Heart right ventricle (tissue), 16 donors: ENCODE measurements at regions not wholly inside any gene's neighbourhood (a gene's known extent, or its start where the extent isn't known, plus 50 kb on each side); places are given as distances from the start of the nearest gene placed in this dataset.

ENCODE experiments used
- ATAC-seq, 8 donors: fragments of 200-7000 bp; cut with Tn5 transposase; one replicate each; pipeline ENCODE4 v1.9.1; 2020; ENCODE audit warnings: mild to moderate bottlenecking in 8 of 8, moderate library complexity in 8 of 8, moderate number of reproducible peaks in 1 of 8
- DNase-seq, 2 donors: peaks; one replicate each; pipeline ENCODE4 v3.0.0-alpha.2; 2020
- H3K27ac ChIP-seq, 10 donors: fragments of 200-600 bp; sonication (generic) in 2 of 10; one replicate each; pipeline versions ENCODE4 v1.5.0 to v1.8.0; 2020 to 2022; ENCODE audit warnings: mild to moderate bottlenecking in 3 of 10
- H3K27me3 ChIP-seq, 7 donors: fragments of 200-600 bp; one replicate each; pipeline ENCODE4 v1.8.0; 2021 to 2022; ENCODE audit warnings: mild to moderate bottlenecking in 2 of 7
- H3K36me3 ChIP-seq, 9 donors: fragments of 200-600 bp; sonication (generic) in 1 of 9; one replicate each; pipeline versions ENCODE4 v1.5.0 to v1.8.0; 2020 to 2022; ENCODE audit warnings: mild to moderate bottlenecking in 2 of 9
- H3K4me1 ChIP-seq, 9 donors: fragments of 200-600 bp; sonication (generic) in 1 of 9; one replicate each; pipeline versions ENCODE4 v1.5.0 to v1.8.0; 2020 to 2022; ENCODE audit warnings: mild to moderate bottlenecking in 4 of 9
- H3K4me3 ChIP-seq, 10 donors: fragments of 200-600 bp; sonication (generic) in 2 of 10; one replicate each; pipeline versions ENCODE4 v1.5.0 to v1.8.0; 2020 to 2022; ENCODE audit warnings: mild to moderate bottlenecking in 7 of 10, moderate library complexity in 2 of 10
- H3K9me3 ChIP-seq, 11 donors: fragments of 200-600 bp in 10 of 11; sonication (generic) in 2 of 11; one replicate each; pipeline versions ENCODE4 v1.5.0 to v1.8.0; 2013 to 2022; ENCODE audit warnings: mild to moderate bottlenecking in 2 of 11, control low read depth in 1 of 11, moderate library complexity in 1 of 11
- CTCF ChIP-seq, 9 donors: fragments of 200-600 bp; sonication (generic) in 2 of 9; IDR thresholded peaks; one replicate each; pipeline versions ENCODE4 v1.5.0 to v1.8.0; 2021 to 2022; ENCODE audit warnings: antibody characterized with exemption in 9 of 9, mild to moderate bottlenecking in 5 of 9, moderate library complexity in 1 of 9
- WGBS, 2 donors: extraction: QIAGEN DNeasy Blood & Tissue Kit; methylation state at CpG; one replicate each; pipeline ENCODE4 v1.1.7; 2013; ENCODE audit warnings: inconsistent platforms in 1 of 2; 5-methylcytosine and 5-hydroxymethylcytosine counted together
- intact Hi-C, 10 donors: fragments of 100-400 bp; cut with DNase I; formaldehyde crosslinking; loops; one replicate each; pipeline versions ENCODE4 v1.11.1 to v1.14.2; 2022
- donor health status: Arrhythmogenic right ventricular cardiomyopathy.
- donor health status: ischemic (EF 13 %, LVEDD 7.1; RV severe dilation, severe dysfunction).
- donor health status: healthy with polysubstance abuse.
- donor health status: DM: no; HTN: yes; CAD: no.
- donor health status: DM: no; HTN: no; CAD: no.
- donor health status: ischemic (EF 25% LVEDD 6.9; RV normal size, moderate dysfunction).
- donor health status: ischemic (EF 25% LVEDD 5.7; RV mildly dilated, moderate dysfunction).
- donor health status: healthy.
- donor health status: DM: yes; HTN: yes; CAD: no.
- donor health status: Ischemic cardiomyopathy.
- donor health status: ischemic (EF 35%, LVEDD 5.7; RV mildly dilated, moderate dysfunction).
- donor health status: nonischemic (EF 11% LVEDD 7.7; RV severe dilation, severe dysfunction).
- donor health status: DM: yes; HTN: yes; CAD: no.
- donor health status: PGD.
- donor health status: ischemic (EF 29% LVEDD 5.4; RV normal size, mild dysfunction).
- donor health status: nonischemic (EF 23%, LVEDD 6.1; RV moderate dilation, normal function).

GRCh38 chr17:63290351-63290750 is 155.8 kb downstream of the CYB561 start:
- ATAC-seq (no peak), DNase-seq (no peak)
- no peaks in the 10 kb centered on the region for H3K27me3 ChIP-seq
- WGBS, 2 donors = 95% methylated on average over 1 of the region's 1 CpG
- H3K4me1 ChIP-seq = peaks cover 0 to 13% (median 3%) of the 10 kb centered on the region in 9 donors
- H3K4me3 ChIP-seq = no peak overlapping the region
- H3K36me3 ChIP-seq = no peaks in the 10 kb centered on the region
- intact Hi-C loops = no loop called here
- no peak overlapping the region for H3K27ac ChIP-seq
- H3K9me3 ChIP-seq = peaks cover 0 to 21% (median 8%) of the 10 kb centered on the region in 11 donors
- TF ChIP-seq CTCF (IDR thresholded peaks at IDR 0.05) = no peak

DNA sequence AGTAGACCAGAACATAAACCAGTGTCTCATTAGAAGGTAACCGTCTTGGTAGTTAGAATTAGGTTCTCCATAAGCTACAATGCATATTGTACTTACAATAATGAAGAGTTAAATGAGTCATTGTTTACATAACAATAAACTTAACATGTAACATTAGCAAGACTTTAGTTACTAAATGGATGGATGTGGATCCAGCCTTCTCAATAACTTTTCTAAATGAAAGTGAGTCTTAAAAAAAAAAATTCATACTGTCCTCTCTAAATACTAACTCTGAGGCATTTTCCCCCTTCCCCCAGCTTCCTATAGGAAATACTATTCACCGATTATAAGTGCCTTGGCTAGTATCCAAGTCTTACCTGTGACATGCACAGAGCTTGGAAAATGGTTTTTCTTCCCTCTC is 155.3 kb downstream of the CYB561 start:
- Histone ChIP-seq H3K36me3 (peaks cover 0 to under 1% (median 0%) of the 10 kb centered on the region in 9 donors), H3K4me1 (peaks cover 0 to 13% (median 3%) of the 10 kb centered on the region in 9 donors), H3K27me3 (no peaks in the 10 kb centered on the region), H3K4me3 (no peak overlapping the region), H3K9me3 (peaks cover 0 to 21% (median 9%) of the 10 kb centered on the region in 11 donors), H3K27ac (no peak overlapping the region)
- no peak for TF ChIP-seq CTCF (IDR thresholded peaks at IDR 0.05)
- intact Hi-C loops = no loop called here
- DNase-seq (no peak), ATAC-seq (no peak)
- 68 to 70% methylated on average over 2 of the region's 2 CpGs for WGBS, 2 donors

DNA sequence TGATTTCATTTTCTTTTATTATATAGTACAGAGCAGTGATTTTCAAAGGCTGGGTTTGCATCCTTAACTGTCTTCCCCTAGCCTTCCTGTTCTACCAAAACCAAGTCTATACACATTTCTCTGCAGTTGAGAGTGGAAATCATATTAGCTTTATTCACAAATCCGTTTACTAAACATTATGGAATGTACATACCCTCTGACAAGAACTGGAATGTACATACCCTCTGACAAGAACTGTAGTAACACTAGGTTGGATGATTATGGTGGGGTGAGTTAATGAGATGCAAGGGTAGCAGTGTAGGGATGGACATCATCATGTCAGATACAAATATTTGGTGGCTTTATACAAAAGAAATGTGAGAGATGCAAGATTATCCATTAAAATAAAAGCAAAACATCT is 154.8 kb downstream of the CYB561 start:
- ATAC-seq (no peak), DNase-seq (no peak)
- WGBS, 2 donors = 78 to 90% methylated on average over 1 of the region's 1 CpG
- Histone ChIP-seq H3K27ac (no peak overlapping the region), H3K4me1 (peaks cover 0 to 13% (median 3%) of the 10 kb centered on the region in 9 donors), H3K4me3 (no peak overlapping the region), H3K27me3 (no peaks in the 10 kb centered on the region), H3K9me3 (peaks cover 0 to 21% (median 9%) of the 10 kb centered on the region in 11 donors), H3K36me3 (peaks cover 0 to 5% (median 0%) of the 10 kb centered on the region in 9 donors)
- intact Hi-C loops = no loop called here
- TF ChIP-seq CTCF (IDR thresholded peaks at IDR 0.05) = no peak

DNA sequence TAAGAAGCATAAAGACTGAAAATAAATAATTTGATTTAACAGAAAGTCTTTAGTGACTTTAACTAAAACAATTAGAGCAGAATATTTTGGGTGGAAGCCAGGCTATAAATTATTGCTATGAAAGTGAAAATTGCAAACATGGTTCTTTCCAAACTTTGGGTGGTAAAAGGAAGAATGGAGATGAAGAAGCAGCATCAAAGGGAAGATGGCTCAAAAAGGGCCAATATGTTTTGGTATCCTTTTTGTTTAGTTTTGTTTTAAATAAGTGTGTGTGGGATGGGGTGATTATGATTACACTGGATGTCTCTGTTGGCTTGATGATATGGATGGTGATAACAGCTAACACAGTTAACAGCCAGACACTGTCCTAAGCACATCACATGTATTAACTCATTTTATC is 153.7 kb downstream of the CYB561 start:
- H3K4me1 ChIP-seq = peaks cover 0 to 13% (median 3%) of the 10 kb centered on the region in 9 donors
- H3K27me3 ChIP-seq = no peaks in the 10 kb centered on the region
- no peak for TF ChIP-seq CTCF (IDR thresholded peaks at IDR 0.05)
- H3K9me3 ChIP-seq = peaks cover 0 to 21% (median 11%) of the 10 kb centered on the region in 11 donors
- intact Hi-C loops = no loop called here
- DNase-seq (no peak), ATAC-seq (no peak)
- H3K36me3 ChIP-seq = peaks cover 0 to 8% (median 0%) of the 10 kb centered on the region in 9 donors
- no peak overlapping the region for H3K4me3 ChIP-seq
- no peak overlapping the region for H3K27ac ChIP-seq
